IPS-18c (cell line): ENCODE measurements at regions not wholly inside any gene's neighbourhood (a gene's known extent, or its start where the extent isn't known, plus 50 kb on each side); places are given as distances from the start of the nearest gene placed in this dataset.
"Not testable (repeated sequence)": the region's sequence is repeated elsewhere in the genome, so short reads cannot be mapped to it uniquely, and the experiment has no call there.

Source experiments
- H3K4me3 ChIP-seq: 2 replicates; pipeline ENCODE4 v1.7.0; 2013; ENCODE audit warnings: low read depth, mild to moderate bottlenecking, low read length, moderate library complexity; ENCODE audit not compliant: insufficient read depth
- H3K9me3 ChIP-seq: one replicate; pipeline ENCODE4 v1.6.1; 2013; ENCODE audit warnings: mild to moderate bottlenecking, low read length, moderate library complexity; ENCODE audit not compliant: control insufficient read depth, insufficient read depth

GRCh38 chr5:63483338-63483737 lies 478.9 kb downstream of the HTR1A start:
- H3K4me3 ChIP-seq = no peak overlapping the region
- no peaks in the 10 kb centered on the region for H3K9me3 ChIP-seq

- Histone ChIP-seq H3K4me3 (no peak overlapping the region), H3K9me3 (no peaks in the 10 kb centered on the region)
These were observed 488.8 kb downstream of the HTR1A start for GRCh38 chr5:63473335-63473967.

GRCh38 chr5:63456279-63456678 lies 506.0 kb downstream of the HTR1A start:
- Histone ChIP-seq H3K4me3 (no peak overlapping the region), H3K9me3 (no peaks in the 10 kb centered on the region)

- H3K4me3 ChIP-seq = no peak overlapping the region
- H3K9me3 ChIP-seq = no peaks in the 10 kb centered on the region
These were observed 511.1 kb downstream of the HTR1A start for GRCh38 chr5:63451188-63451587.

GRCh38 chr5:63439537-63439936 lies 522.7 kb downstream of the HTR1A start:
- Histone ChIP-seq H3K9me3 (no peaks in the 10 kb centered on the region), H3K4me3 (no peak overlapping the region)

- Histone ChIP-seq H3K4me3 (no peak overlapping the region), H3K9me3 (no peaks in the 10 kb centered on the region)
These were observed 552.5 kb downstream of the HTR1A start for GRCh38 chr5:63409737-63410136.

GRCh38 chr5:63408984-63409383 lies 553.3 kb downstream of the HTR1A start:
- Histone ChIP-seq H3K9me3 (no peaks in the 10 kb centered on the region), H3K4me3 (no peak overlapping the region)

GRCh38 chr5:63401436-63402046 lies 560.7 kb downstream of the HTR1A start:
- Histone ChIP-seq H3K4me3 (no peak overlapping the region), H3K9me3 (no peaks in the 10 kb centered on the region)

GRCh38 chr5:63400079-63400478 lies 562.2 kb downstream of the HTR1A start:
- no peak overlapping the region for H3K4me3 ChIP-seq
- H3K9me3 ChIP-seq = no peaks in the 10 kb centered on the region

- Histone ChIP-seq H3K9me3 (no peaks in the 10 kb centered on the region), H3K4me3 (no peak overlapping the region)
These were observed 563.9 kb downstream of the HTR1A start for GRCh38 chr5:63398346-63398745.

GRCh38 chr5:63388188-63388587 lies 574.1 kb downstream of the HTR1A start:
- not testable (repeated sequence) for H3K9me3 ChIP-seq, H3K4me3 ChIP-seq

GRCh38 chr5:63375851-63376250 lies 586.4 kb downstream of the HTR1A start:
- Histone ChIP-seq H3K4me3 (no peak overlapping the region), H3K9me3 (no peaks in the 10 kb centered on the region)

- Histone ChIP-seq H3K9me3 (no peaks in the 10 kb centered on the region), H3K4me3 (no peak overlapping the region)
These were observed 588.2 kb downstream of the HTR1A start for GRCh38 chr5:63374085-63374484.

GRCh38 chr5:63351164-63351563 lies 611.1 kb downstream of the HTR1A start:
- no peaks in the 10 kb centered on the region for H3K9me3 ChIP-seq
- H3K4me3 ChIP-seq = no peak overlapping the region

GRCh38 chr5:63346451-63346850 lies 615.8 kb downstream of the HTR1A start:
- no peaks in the 10 kb centered on the region for H3K9me3 ChIP-seq
- H3K4me3 ChIP-seq = no peak overlapping the region

- Histone ChIP-seq H3K4me3 (no peak overlapping the region), H3K9me3 (no peaks in the 10 kb centered on the region)
These were observed 620.8 kb downstream of the HTR1A start for GRCh38 chr5:63341442-63341841.

GRCh38 chr5:63323926-63324325 lies 638.3 kb downstream of the HTR1A start:
- Histone ChIP-seq H3K4me3 (no peak overlapping the region), H3K9me3 (no peaks in the 10 kb centered on the region)

GRCh38 chr5:63314551-63314950 lies 647.7 kb downstream of the HTR1A start:
- Histone ChIP-seq H3K4me3 (no peak overlapping the region), H3K9me3 (no peaks in the 10 kb centered on the region)

- H3K4me3 ChIP-seq = no peak overlapping the region
- no peaks in the 10 kb centered on the region for H3K9me3 ChIP-seq
These were observed 651.6 kb downstream of the HTR1A start for GRCh38 chr5:63310644-63311043.
